NCI-H345 (cell line): ENCODE measurements at regions not wholly inside any gene's neighbourhood (a gene's known extent, or its start where the extent isn't known, plus 50 kb on each side); places are given as distances from the start of the nearest gene placed in this dataset.
"Not testable (repeated sequence)": the region's sequence is repeated elsewhere in the genome, so short reads cannot be mapped to it uniquely, and the experiment has no call there.

Experiments used
- DNase-seq: peaks from one replicate; lab custom pipeline; 2025; lab: John Stamatoyannopoulos, UW

DNA sequence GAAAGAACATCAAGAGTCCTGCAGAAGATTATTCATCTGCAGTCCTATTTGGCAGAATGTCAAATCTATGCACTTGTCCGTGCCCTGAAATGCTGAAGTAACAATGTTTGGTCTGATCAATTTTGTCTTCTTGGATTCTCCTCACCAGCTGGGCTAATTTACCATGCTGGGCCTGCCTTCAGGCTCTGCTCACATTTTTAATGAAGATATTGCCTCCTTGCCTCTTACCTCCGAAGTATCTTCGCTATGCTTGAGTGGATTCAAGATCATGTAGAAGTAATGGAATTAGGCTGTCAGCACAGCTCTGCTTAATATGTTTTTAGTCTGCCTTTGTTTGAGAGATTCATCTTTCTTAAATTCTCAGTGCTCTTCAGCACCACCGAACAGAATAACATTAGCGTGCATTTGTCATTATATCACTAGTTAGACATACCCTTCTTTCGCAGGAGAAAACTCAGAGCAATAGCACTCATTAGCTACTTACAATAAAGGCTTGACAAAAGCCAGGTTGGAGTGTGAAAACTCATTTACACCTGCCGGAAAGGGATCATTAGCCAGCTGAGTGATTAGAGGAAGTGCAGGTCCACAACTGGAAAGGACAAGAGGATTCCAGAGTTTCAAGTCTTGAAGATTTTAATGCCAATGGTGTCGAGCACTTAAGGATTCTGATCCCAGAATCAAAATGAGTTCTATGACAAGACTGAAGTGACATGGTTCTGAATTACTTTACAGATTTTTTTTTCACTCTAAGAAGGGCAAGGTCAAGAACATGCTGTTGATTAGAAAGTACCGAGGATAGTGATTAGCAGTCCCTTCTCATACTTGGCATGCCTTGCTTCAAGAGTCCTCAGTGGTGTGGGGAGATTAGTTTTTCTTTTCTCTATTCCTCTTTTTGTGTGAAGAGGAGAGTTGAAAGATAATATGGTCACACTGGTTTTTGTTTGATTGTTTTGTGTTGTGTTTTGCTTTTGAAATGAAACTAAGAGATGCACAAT, 405.6 kb upstream of the TOM1L1 start:
- DNase-seq: no peak

GRCh38 chr17:54505404-54505803, 395.2 kb upstream of the TOM1L1 start:
- DNase-seq: no peak

GRCh38 chr17:54518706-54519105, 381.9 kb upstream of the TOM1L1 start:
- no peak for DNase-seq

- DNase-seq: no peak
These were observed 379.5 kb upstream of the TOM1L1 start for GRCh38 chr17:54521137-54521536.

DNA sequence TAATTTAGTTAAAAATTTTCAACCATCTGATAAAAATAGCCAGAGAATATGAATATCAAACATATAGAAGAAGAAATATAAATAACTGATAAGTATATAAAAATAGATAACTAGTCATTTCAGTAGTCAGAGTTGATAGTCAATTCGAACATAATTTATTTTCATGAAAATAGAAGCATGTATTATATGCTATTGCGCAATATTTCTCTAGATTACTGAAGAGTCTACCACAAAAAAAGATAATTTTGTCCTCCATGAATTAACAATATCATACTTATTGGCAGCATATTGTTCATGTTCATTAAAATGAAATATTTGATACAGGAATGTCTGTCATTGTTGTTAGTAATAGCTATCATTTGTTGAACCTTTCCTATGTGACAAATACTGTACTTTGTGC, 376.2 kb upstream of the TOM1L1 start:
- no peak for DNase-seq

DNA sequence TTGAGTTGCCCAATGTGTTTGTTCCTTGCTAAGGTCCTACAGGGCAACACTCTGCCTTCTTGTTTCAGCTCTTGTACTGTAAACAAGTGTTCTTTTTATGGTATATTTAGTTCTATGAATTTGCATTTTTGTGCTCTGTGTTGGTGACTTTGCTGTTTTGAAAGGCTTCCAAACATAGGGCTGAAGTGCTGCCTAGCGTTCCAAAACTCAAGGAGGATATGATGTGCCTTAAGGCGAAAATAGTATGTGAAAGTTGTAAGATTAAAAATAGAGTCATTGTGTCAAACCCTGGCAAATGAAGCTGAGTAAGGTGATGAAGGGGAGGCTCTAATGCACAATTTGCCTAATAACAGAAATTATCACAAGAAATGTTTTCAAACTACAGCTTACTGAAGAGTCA, 372.7 kb upstream of the TOM1L1 start:
- DNase-seq: no peak

DNA sequence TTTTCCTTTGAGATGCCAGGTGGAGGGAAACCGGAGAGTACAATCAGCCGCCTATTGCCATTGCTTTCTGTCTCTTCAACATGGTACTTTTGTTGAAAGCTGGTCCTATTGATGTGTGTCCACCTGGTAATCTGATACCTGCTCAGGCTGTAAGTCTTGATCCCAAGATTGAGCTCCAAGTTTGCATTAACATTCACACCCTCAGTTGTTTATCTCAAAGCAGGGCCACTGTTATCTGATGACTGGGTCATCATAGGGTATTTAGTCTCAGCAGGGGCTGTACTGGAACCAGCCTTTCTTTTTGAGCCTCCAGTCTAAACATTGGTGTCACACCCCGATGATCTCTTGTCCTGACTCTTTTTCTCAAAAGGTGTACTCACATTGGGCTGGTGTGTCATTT, 370.3 kb upstream of the TOM1L1 start:
- no peak for DNase-seq

DNA sequence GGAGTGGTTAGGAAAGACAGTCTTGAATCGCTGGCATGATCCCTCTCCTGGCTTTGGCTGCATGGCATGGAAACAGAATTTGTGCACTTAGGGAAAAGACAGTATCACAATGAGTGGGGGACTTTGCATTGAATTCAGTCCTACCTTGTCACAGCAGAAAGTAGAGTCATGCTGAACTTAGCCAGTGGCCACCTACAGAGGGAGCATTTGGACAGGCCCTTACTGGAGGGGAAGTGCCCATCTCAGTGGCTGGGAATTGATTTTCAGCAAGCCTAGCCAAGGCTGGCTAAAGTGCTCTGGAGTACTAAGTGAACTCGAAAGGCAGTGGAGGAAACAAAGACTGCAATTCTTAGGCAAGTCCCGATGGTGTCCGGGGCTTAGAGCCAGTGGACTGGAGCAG, 364.3 kb upstream of the TOM1L1 start:
- no peak for DNase-seq

GRCh38 chr17:54537656-54538055, 363.0 kb upstream of the TOM1L1 start:
- DNase-seq: no peak

DNA sequence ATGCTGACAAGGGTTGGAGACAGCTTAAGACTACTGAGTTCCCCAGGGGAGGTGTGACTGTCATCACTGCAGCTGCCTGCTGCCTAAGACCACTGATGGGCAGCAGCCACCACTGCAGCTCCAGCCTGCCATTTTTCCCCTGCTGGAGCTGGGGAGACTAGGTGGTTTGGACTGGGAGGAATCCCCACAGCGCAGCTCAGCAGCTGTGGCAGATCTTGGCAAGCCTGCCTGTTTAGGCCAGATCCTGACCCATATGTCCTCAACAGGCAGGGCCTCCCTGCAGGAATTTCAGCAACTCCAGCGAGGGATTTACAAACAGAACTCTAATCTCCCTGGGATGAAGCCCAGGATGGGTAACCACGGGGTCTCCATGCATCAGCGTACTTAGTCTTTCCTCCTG, 356.4 kb upstream of the TOM1L1 start:
- no peak for DNase-seq

GRCh38 chr17:54559883-54560282, 340.8 kb upstream of the TOM1L1 start:
- DNase-seq: no peak

GRCh38 chr17:54608634-54609155, 292.0 kb upstream of the TOM1L1 start:
- no peak for DNase-seq

DNA sequence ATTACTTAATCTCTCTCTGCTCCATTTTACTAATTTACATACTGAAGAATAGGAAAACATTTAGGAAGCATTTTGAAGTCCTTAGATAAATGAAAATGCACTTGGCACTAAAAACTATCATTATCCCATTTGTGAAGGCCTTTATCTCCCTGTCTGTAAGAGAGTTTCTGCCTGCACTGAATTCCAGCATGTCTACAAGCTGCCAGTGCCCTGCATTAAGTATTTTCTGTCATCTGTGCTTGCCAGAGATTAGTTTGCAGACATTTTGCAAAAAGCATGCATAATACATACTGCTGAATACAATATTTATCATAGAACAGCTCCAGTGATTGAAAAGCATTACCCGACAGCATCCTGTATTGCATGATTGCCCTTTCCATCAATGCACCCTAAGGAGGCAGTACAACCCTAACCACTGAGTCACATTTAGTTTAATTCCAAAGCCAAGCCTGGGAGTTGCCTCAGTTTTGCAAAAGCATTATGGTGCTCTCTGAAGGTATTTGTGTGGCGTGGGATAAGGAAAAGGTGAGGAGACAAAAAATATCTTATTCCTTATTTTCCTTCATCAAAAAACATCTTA, 280.2 kb upstream of the TOM1L1 start:
- no peak for DNase-seq

GRCh38 chr17:54623746-54624145, 276.9 kb upstream of the TOM1L1 start:
- DNase-seq: no peak

- DNase-seq: no peak
These were observed 274.4 kb upstream of the TOM1L1 start for GRCh38 chr17:54626146-54626703.

GRCh38 chr17:54639426-54639825, 261.2 kb upstream of the TOM1L1 start:
- DNase-seq: not testable (repeated sequence)

GRCh38 chr17:54662978-54663876, 237.4 kb upstream of the TOM1L1 start:
- no peak for DNase-seq

DNA sequence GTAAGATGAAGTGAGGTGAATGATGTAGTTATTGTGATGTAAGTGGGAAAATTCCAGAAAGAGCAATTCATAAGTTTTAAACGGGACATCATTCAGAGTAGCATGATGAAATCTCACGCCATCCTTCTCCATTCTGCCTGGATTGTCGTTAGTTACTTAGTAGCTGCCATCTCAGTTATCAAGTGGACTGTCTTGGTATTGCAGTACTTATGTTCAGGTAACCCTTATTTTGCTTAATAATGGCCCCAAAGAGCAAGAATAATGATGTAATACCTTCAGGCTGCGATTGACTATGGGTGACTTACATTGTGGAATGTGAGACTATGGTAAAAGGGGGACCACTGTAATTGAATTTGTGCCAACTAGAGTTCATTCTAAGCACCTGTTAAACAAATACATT, 234.1 kb upstream of the TOM1L1 start:
- no peak for DNase-seq

DNA sequence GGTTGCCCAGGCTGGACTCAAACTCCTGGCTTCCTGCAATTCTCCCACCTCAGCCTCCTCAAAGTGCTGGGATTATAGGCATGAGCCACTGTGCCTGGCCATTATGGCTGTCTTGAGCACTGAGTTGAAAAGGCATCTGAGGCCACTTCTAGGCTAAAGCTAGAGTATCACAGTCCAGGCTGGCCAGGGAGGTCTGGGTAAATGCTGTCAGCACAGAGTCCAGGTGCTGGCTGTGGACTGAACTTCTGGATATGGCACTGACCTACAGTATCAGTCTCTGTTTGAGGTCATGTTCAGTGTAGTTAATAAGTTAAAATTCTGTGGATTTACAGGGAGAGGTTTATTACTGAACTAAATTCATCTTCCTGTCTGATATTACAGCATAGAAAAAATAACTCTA, 222.5 kb upstream of the TOM1L1 start:
- DNase-seq: no peak

GRCh38 chr17:54680410-54680809, 220.2 kb upstream of the TOM1L1 start:
- no peak for DNase-seq

GRCh38 chr17:54694287-54694887, 206.3 kb upstream of the TOM1L1 start:
- DNase-seq: no peak
